ENCODE measurements at regions not wholly inside any gene's neighbourhood (a gene's known extent, or its start where the extent isn't known, plus 50 kb on each side); places are given as distances from the start of the nearest gene placed in this dataset.

DNA sequence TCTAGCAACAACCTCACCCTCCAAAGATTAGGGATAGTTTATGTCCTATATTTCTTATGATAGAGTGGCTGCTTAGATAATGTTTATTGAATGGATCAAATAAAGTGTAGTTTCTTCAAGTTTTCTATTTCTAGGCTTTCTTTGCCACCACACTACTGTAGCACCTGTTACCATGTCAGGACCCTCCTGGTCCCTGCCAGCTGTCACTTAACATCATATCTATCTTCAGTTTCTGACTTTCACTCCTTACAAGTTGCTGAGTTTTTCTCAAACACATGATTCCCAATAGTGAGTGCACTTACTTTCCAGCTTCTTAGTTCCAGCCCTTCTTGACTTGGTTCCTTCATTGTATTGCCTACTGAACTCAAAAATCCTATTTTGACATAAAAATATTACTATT, 593.9 kb upstream of the PITX2 start:
- TF ChIP-seq, protein P1, sequence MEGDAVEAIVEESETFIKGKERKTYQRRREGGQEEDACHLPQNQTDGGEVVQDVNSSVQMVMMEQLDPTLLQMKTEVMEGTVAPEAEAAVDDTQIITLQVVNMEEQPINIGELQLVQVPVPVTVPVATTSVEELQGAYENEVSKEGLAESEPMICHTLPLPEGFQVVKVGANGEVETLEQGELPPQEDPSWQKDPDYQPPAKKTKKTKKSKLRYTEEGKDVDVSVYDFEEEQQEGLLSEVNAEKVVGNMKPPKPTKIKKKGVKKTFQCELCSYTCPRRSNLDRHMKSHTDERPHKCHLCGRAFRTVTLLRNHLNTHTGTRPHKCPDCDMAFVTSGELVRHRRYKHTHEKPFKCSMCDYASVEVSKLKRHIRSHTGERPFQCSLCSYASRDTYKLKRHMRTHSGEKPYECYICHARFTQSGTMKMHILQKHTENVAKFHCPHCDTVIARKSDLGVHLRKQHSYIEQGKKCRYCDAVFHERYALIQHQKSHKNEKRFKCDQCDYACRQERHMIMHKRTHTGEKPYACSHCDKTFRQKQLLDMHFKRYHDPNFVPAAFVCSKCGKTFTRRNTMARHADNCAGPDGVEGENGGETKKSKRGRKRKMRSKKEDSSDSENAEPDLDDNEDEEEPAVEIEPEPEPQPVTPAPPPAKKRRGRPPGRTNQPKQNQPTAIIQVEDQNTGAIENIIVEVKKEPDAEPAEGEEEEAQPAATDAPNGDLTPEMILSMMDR (IDR thresholded peaks at IDR 0.05): no peak
- no peak for TF ChIP-seq POLR2A (IDR thresholded peaks at IDR 0.05)
